ENCODE measurements at regions not wholly inside any gene's neighbourhood (a gene's known extent, or its start where the extent isn't known, plus 50 kb on each side); places are given as distances from the start of the nearest gene placed in this dataset.

DNA sequence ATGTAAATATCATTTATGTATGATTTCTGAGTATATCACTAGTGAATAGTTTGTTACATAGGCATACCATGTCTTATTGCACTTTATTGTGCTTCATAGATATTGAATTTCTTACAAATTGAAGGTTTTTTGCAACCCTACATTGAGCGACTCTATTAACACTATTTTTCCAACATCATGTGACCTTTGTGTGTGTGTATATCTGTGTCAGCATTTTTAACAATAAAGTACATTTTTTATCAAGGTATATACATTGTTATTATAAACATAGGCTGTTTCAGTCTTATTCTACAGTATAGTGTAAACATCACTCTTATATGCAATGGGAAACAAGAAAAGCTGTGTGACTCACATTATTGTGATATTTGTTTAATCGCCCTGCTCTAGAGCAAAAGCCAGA, 1944.9 kb downstream of the TP53TG3F start:
- Histone ChIP-seq H3K9me3 (ENCODE audit: low read depth, low read length, poor library complexity, severe bottlenecking) (peaks cover 43% of the 10 kb centered on the region), H3K4me1 (ENCODE audit: insufficient read depth, low read length, poor library complexity, severe bottlenecking) (no peaks in the 10 kb centered on the region), H3K27me3 (replicated peaks; ENCODE audit: insufficient read depth, low read depth, low read length, poor library complexity) (no peaks in the 10 kb centered on the region), H3K4me3 (ENCODE audit: low read depth, low read length, poor library complexity, severe bottlenecking) (no peak overlapping the region), H3K27ac (ENCODE audit: low read depth, low read length, poor library complexity, severe bottlenecking) (no peak overlapping the region), H3K36me3 (ENCODE audit: insufficient read depth, low read length, poor library complexity, severe bottlenecking) (no peaks in the 10 kb centered on the region)
- no TSS peak for BruUV-seq (replicated peaks)
- ChIA-PET CTCF (no interaction called here), POLR2A (ENCODE audit: low non-redundant PET) (no interaction called here)
- DNase-seq (ENCODE audit: low spot score) = no peak
- TF ChIP-seq CTCF (conservative IDR thresholded peaks at IDR 0.05; ENCODE audit: low read depth, low read length) = no peak
- no peak for TF ChIP-seq EZH2 (IDR thresholded peaks at IDR 0.05; ENCODE audit: borderline replicate concordance, low read depth, low read length, poor library complexity, severe bottlenecking)
- intact Hi-C loops (cut with micrococcal nuclease; ENCODE audit: unreplicated experiment) = no loop called here

- no peaks in the 10 kb centered on the region for H3K36me3 ChIP-seq (ENCODE audit: insufficient read depth, low read length, poor library complexity, severe bottlenecking)
- no TSS peak for BruUV-seq (replicated peaks)
- no peaks in the 10 kb centered on the region for H3K4me1 ChIP-seq (ENCODE audit: insufficient read depth, low read length, poor library complexity, severe bottlenecking)
- CTCF ChIA-PET = no interaction called here
- peaks cover 48% of the 10 kb centered on the region for H3K9me3 ChIP-seq (ENCODE audit: low read depth, low read length, poor library complexity, severe bottlenecking)
- H3K27me3 ChIP-seq (replicated peaks; ENCODE audit: insufficient read depth, low read depth, low read length, poor library complexity) = no peaks in the 10 kb centered on the region
- POLR2A ChIA-PET (ENCODE audit: low non-redundant PET) = no interaction called here
- intact Hi-C loops (cut with micrococcal nuclease; ENCODE audit: unreplicated experiment) = no loop called here
- no peak overlapping the region for H3K4me3 ChIP-seq (ENCODE audit: low read depth, low read length, poor library complexity, severe bottlenecking)
- no peak overlapping the region for H3K27ac ChIP-seq (ENCODE audit: low read depth, low read length, poor library complexity, severe bottlenecking)
- no peak for DNase-seq (ENCODE audit: low spot score)
- TF ChIP-seq EZH2 (IDR thresholded peaks at IDR 0.05; ENCODE audit: borderline replicate concordance, low read depth, low read length, poor library complexity, severe bottlenecking) (no peak), CTCF (conservative IDR thresholded peaks at IDR 0.05; ENCODE audit: low read depth, low read length) (no peak)
These were observed 1946.1 kb downstream of the TP53TG3F start for GRCh38 chr16:35405526-35405925.

GRCh38 chr16:35409503-35409902, 1950.1 kb downstream of the TP53TG3F start:
- ChIA-PET POLR2A (ENCODE audit: low non-redundant PET) (no interaction called here), CTCF (no interaction called here)
- intact Hi-C loops (cut with micrococcal nuclease; ENCODE audit: unreplicated experiment) = no loop called here
- Histone ChIP-seq H3K36me3 (ENCODE audit: insufficient read depth, low read length, poor library complexity, severe bottlenecking) (no peaks in the 10 kb centered on the region), H3K27me3 (replicated peaks; ENCODE audit: insufficient read depth, low read depth, low read length, poor library complexity) (no peaks in the 10 kb centered on the region), H3K9me3 (ENCODE audit: low read depth, low read length, poor library complexity, severe bottlenecking) (peaks cover 26% of the 10 kb centered on the region), H3K4me1 (ENCODE audit: insufficient read depth, low read length, poor library complexity, severe bottlenecking) (no peaks in the 10 kb centered on the region), H3K27ac (ENCODE audit: low read depth, low read length, poor library complexity, severe bottlenecking) (no peak overlapping the region), H3K4me3 (ENCODE audit: low read depth, low read length, poor library complexity, severe bottlenecking) (no peak overlapping the region)
- no TSS peak for BruUV-seq (replicated peaks)
- TF ChIP-seq EZH2 (IDR thresholded peaks at IDR 0.05; ENCODE audit: borderline replicate concordance, low read depth, low read length, poor library complexity, severe bottlenecking) = no peak
- TF ChIP-seq CTCF (conservative IDR thresholded peaks at IDR 0.05; ENCODE audit: low read depth, low read length) = no peak
- no peak for DNase-seq (ENCODE audit: low spot score)
